ENCODE measurements at regions not wholly inside any gene's neighbourhood (a gene's known extent, or its start where the extent isn't known, plus 50 kb on each side); places are given as distances from the start of the nearest gene placed in this dataset.

GRCh38 chr2:238966072-238966937 lies 118.4 kb downstream of the TWIST2 start:
- TF ChIP-seq CTCF (IDR thresholded peaks at IDR 0.05), result no peak
- TF ChIP-seq POLR2A (IDR thresholded peaks at IDR 0.05), result no peak
